BLaER1 (cell line): ENCODE measurements at regions not wholly inside any gene's neighbourhood (a gene's known extent, or its start where the extent isn't known, plus 50 kb on each side); places are given as distances from the start of the nearest gene placed in this dataset.

ENCODE experiments used
- H3K27ac ChIP-seq: shearing (Covaris generic); formaldehyde crosslinking; 2 replicates; pipeline ENCODE4 v1.8.1; 2022
- H3K27me3 ChIP-seq: shearing (Covaris generic); formaldehyde crosslinking; 2 replicates; pipeline ENCODE4 v1.8.1; 2022
- H3K36me3 ChIP-seq: shearing (Covaris generic); formaldehyde crosslinking; 2 replicates; pipeline ENCODE4 v1.8.1; 2022
- H3K4me1 ChIP-seq: shearing (Covaris generic); formaldehyde crosslinking; 2 replicates; pipeline ENCODE4 v1.8.1; 2022
- H3K4me2 ChIP-seq: shearing (Covaris generic); formaldehyde crosslinking; 2 replicates; pipeline ENCODE4 v1.8.1; 2022
- H3K4me3 ChIP-seq: shearing (Covaris generic); formaldehyde crosslinking; 2 replicates; pipeline ENCODE4 v1.8.1; 2022
- H3K9ac ChIP-seq: shearing (Covaris generic); formaldehyde crosslinking; 2 replicates; pipeline ENCODE4 v1.8.1; 2022
- H3K9me3 ChIP-seq: shearing (Covaris generic); formaldehyde crosslinking; 2 replicates; pipeline ENCODE4 v1.8.1; 2022
- H4K20me1 ChIP-seq: shearing (Covaris generic); formaldehyde crosslinking; 2 replicates; pipeline ENCODE4 v1.8.1; 2022
- Cebpa-rat ChIP-seq: shearing (Covaris generic); IDR thresholded peaks from 2 replicates; pipeline ENCODE4 v1.8.1; 2022

GRCh38 chr15:46389739-46390138 is 754.9 kb downstream of the SQOR start:
- no peak overlapping the region for H3K4me2 ChIP-seq
- no peak overlapping the region for H3K4me3 ChIP-seq
- no peaks in the 10 kb centered on the region for H3K36me3 ChIP-seq
- TF ChIP-seq Cebpa-rat = no peak
- no peak overlapping the region for H3K27ac ChIP-seq
- no peak overlapping the region for H3K9ac ChIP-seq
- peaks cover 4% of the 10 kb centered on the region; the same call in 1 of the 2 replicates for H3K9me3 ChIP-seq
- no peaks in the 10 kb centered on the region for H3K27me3 ChIP-seq
- H4K20me1 ChIP-seq = no peaks in the 10 kb centered on the region
- no peaks in the 10 kb centered on the region for H3K4me1 ChIP-seq

- no peak overlapping the region for H3K4me3 ChIP-seq
- no peaks in the 10 kb centered on the region for H3K36me3 ChIP-seq
- H4K20me1 ChIP-seq = no peaks in the 10 kb centered on the region
- H3K9me3 ChIP-seq = peaks cover 4% of the 10 kb centered on the region; the same call in 1 of the 2 replicates
- no peak overlapping the region for H3K27ac ChIP-seq
- no peak overlapping the region for H3K4me2 ChIP-seq
- no peak for TF ChIP-seq Cebpa-rat
- H3K4me1 ChIP-seq = no peaks in the 10 kb centered on the region
- no peaks in the 10 kb centered on the region for H3K27me3 ChIP-seq
- H3K9ac ChIP-seq = no peak overlapping the region
These were observed 759.6 kb downstream of the SQOR start for GRCh38 chr15:46394463-46394862.

GRCh38 chr15:46408312-46408711 is 773.5 kb downstream of the SQOR start:
- no peaks in the 10 kb centered on the region for H4K20me1 ChIP-seq
- no peaks in the 10 kb centered on the region for H3K27me3 ChIP-seq
- no peaks in the 10 kb centered on the region for H3K4me1 ChIP-seq
- H3K9me3 ChIP-seq = no peaks in the 10 kb centered on the region
- no peaks in the 10 kb centered on the region for H3K36me3 ChIP-seq
- no peak overlapping the region for H3K4me3 ChIP-seq
- TF ChIP-seq Cebpa-rat = no peak
- no peak overlapping the region for H3K4me2 ChIP-seq
- no peak overlapping the region for H3K27ac ChIP-seq
- H3K9ac ChIP-seq = no peak overlapping the region

- H4K20me1 ChIP-seq = no peaks in the 10 kb centered on the region
- H3K36me3 ChIP-seq = no peaks in the 10 kb centered on the region
- no peaks in the 10 kb centered on the region for H3K9me3 ChIP-seq
- H3K4me2 ChIP-seq = no peak overlapping the region
- H3K27me3 ChIP-seq = no peaks in the 10 kb centered on the region
- H3K9ac ChIP-seq = no peak overlapping the region
- no peak overlapping the region for H3K27ac ChIP-seq
- TF ChIP-seq Cebpa-rat = no peak
- H3K4me1 ChIP-seq = no peaks in the 10 kb centered on the region
- H3K4me3 ChIP-seq = no peak overlapping the region
These were observed 775.0 kb downstream of the SQOR start for GRCh38 chr15:46409841-46410301.

- Histone ChIP-seq H3K4me2 (no peak overlapping the region), H3K4me1 (no peaks in the 10 kb centered on the region), H3K27ac (no peak overlapping the region), H3K4me3 (no peak overlapping the region), H3K9ac (no peak overlapping the region), H3K9me3 (no peaks in the 10 kb centered on the region), H3K36me3 (no peaks in the 10 kb centered on the region), H3K27me3 (no peaks in the 10 kb centered on the region), H4K20me1 (no peaks in the 10 kb centered on the region)
- TF ChIP-seq Cebpa-rat = no peak
These were observed 775.9 kb downstream of the SQOR start for GRCh38 chr15:46410705-46411104.

GRCh38 chr15:46411900-46412299 is 777.1 kb downstream of the SQOR start:
- Histone ChIP-seq H3K4me3 (no peak overlapping the region), H3K9ac (no peak overlapping the region), H3K27me3 (no peaks in the 10 kb centered on the region), H4K20me1 (no peaks in the 10 kb centered on the region), H3K4me1 (no peaks in the 10 kb centered on the region), H3K4me2 (no peak overlapping the region), H3K27ac (no peak overlapping the region), H3K36me3 (no peaks in the 10 kb centered on the region), H3K9me3 (no peaks in the 10 kb centered on the region)
- TF ChIP-seq Cebpa-rat = no peak

GRCh38 chr15:46413799-46414198 is 779.0 kb downstream of the SQOR start:
- H3K27me3 ChIP-seq = no peaks in the 10 kb centered on the region
- TF ChIP-seq Cebpa-rat = no peak
- no peaks in the 10 kb centered on the region for H4K20me1 ChIP-seq
- no peaks in the 10 kb centered on the region for H3K36me3 ChIP-seq
- H3K4me2 ChIP-seq = no peak overlapping the region
- no peaks in the 10 kb centered on the region for H3K4me1 ChIP-seq
- H3K4me3 ChIP-seq = no peak overlapping the region
- H3K9me3 ChIP-seq = no peaks in the 10 kb centered on the region
- H3K9ac ChIP-seq = no peak overlapping the region
- H3K27ac ChIP-seq = no peak overlapping the region

- Histone ChIP-seq H3K9me3 (no peaks in the 10 kb centered on the region), H3K4me3 (no peak overlapping the region), H3K27me3 (no peaks in the 10 kb centered on the region), H4K20me1 (no peaks in the 10 kb centered on the region), H3K4me2 (no peak overlapping the region), H3K9ac (no peak overlapping the region), H3K36me3 (no peaks in the 10 kb centered on the region), H3K27ac (no peak overlapping the region), H3K4me1 (no peaks in the 10 kb centered on the region)
- TF ChIP-seq Cebpa-rat = no peak
These were observed 781.7 kb downstream of the SQOR start for GRCh38 chr15:46416544-46416943.

- Histone ChIP-seq H3K4me2 (no peak overlapping the region), H3K9ac (no peak overlapping the region), H3K4me1 (no peaks in the 10 kb centered on the region), H3K4me3 (no peak overlapping the region), H4K20me1 (no peaks in the 10 kb centered on the region), H3K36me3 (no peaks in the 10 kb centered on the region), H3K27me3 (no peaks in the 10 kb centered on the region), H3K9me3 (peaks cover 10% of the 10 kb centered on the region), H3K27ac (no peak overlapping the region)
- no peak for TF ChIP-seq Cebpa-rat
These were observed 786.2 kb downstream of the SQOR start for GRCh38 chr15:46420990-46421389.

GRCh38 chr15:46441294-46442062 is 806.6 kb downstream of the SQOR start:
- TF ChIP-seq Cebpa-rat = no peak
- H3K27me3 ChIP-seq = no peaks in the 10 kb centered on the region
- no peaks in the 10 kb centered on the region for H3K9me3 ChIP-seq
- H3K4me1 ChIP-seq = no peaks in the 10 kb centered on the region
- H4K20me1 ChIP-seq = no peaks in the 10 kb centered on the region
- no peak overlapping the region for H3K4me3 ChIP-seq
- H3K4me2 ChIP-seq = no peak overlapping the region
- H3K27ac ChIP-seq = no peak overlapping the region
- H3K9ac ChIP-seq = no peak overlapping the region
- no peaks in the 10 kb centered on the region for H3K36me3 ChIP-seq
